T1000 (cell line): ENCODE measurements at regions not wholly inside any gene's neighbourhood (a gene's known extent, or its start where the extent isn't known, plus 50 kb on each side); places are given as distances from the start of the nearest gene placed in this dataset.

Source experiments
- DNase-seq: peaks from one replicate; lab custom pipeline; 2025; ENCODE audit warnings: mixed read lengths; lab: John Stamatoyannopoulos, UW

DNA sequence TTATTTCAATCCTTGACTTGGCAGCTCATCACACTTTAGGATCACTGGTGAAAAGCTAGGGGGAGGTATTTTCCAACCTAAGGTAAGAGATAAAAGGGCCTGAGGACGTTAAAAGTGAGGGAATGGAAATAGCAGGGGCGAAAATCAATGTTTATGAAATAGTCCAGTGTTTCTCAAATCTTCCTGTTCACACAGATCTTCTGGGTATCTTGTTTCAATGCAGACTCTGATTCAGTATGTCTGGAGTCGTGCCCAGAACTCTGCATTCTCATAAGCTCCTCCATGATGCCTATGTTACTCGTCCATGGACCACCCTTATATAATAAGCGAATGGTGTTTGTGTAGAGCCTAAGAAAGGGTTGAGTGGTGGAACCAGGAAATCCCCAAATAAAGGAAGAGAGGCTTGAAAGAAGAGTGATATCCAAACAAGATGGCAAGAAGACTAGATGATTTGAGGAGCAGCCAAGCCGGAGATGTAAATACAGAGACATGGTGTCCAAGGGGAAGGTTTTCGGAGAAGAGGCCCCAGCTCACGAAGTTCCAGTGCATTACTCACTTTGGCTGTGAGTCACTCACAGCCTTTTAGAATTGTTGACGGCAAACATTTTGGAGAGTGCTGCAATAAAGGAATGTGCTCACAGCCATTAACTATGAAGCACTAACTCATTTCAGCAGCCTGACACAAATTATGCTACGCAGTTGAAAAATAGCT is 215.6 kb upstream of the PPARGC1A start:
- DNase-seq, result peak; percentile 68

DNA sequence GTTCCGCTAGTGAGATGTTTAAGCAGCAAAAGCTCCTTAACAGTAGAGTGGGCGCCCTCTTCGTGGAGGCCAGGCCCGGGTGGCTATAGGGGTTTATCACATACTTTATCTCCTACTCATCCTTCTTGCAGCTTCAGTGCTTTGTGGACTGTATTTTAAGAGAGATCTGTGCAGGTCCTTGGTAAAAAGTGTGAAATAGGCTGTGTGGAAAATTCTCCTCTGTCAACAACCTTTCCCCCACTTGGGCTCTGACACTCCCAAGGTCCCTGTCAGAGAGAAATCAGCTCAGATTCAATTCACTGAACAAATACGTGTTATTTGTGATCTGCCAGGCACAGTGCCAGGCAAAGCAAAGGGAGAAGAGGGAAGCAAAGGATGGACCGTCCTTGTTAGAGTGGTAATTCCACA is 214.3 kb upstream of the PPARGC1A start:
- no peak for DNase-seq

DNA sequence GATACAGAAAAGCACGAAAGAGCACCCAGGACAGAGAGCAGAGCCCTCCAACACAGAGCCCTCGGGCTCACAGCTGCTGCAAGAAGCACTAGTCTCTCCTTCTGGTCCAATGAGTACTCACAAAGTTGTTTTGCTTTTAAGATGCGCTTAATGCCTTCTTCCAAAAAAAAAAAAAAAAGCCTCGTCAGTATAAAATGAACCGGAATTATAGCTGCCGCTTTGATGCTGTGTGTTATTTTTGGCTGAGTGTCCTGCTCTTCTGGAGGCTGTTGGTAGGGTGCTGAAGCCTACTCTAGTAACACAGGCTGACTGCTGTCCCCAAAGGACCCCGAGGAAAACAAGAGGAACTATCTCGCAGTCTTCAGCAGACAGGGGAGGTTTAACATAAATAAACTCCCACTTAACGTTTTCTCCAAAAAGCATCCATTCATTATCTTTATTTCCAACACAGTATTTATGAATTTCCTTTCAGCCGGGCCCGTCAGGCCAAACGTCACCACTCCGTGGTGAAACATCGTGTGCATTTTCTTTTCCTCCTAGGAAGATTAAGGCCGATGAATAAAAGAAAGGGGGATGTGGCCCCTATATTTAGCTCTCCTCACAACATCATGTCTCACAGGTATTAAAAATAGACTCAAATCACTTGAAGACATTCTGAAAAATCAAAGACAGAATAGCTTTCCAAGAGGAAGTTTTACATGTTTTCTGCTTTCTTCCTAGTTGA is 213.7 kb upstream of the PPARGC1A start:
- DNase-seq, result no peak

DNA sequence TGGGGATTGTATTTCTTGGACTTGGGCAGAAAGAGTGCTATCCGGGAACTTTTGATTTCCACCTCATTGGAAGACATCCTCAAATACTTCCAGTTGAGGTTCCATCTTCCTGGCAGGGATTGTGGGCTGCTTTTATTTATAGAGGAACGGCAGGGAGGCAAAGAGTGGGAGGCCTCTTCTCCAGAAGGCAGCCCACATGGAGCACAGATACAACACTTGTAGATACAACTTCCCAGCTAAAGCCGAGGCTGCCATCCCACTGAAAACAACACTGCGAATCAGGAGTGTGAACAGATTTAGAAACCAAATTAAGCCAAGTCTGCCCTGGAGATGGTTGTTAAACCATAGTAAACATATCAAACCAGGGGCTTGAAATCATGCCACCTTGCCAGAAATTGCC is 212.8 kb upstream of the PPARGC1A start:
- DNase-seq, result no peak

DNA sequence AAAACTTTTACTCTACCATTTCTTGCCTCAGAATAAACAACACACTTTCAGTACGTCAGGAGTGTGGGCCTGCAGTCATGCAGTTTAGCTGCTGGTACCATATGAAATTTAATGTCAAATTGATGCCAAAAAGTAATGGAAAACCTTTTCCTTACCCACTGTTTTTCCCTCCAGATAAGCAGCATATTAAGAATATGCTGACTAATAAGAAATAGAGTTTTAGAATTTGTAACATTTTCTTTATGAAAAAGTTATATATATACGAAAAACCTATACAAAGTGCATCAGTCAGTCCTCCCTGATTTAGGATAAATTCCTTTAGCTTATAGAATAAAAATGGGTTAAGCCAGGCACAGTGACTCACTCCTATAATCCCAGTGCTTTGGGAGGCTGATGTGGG is 206.8 kb upstream of the PPARGC1A start:
- no peak for DNase-seq

DNA sequence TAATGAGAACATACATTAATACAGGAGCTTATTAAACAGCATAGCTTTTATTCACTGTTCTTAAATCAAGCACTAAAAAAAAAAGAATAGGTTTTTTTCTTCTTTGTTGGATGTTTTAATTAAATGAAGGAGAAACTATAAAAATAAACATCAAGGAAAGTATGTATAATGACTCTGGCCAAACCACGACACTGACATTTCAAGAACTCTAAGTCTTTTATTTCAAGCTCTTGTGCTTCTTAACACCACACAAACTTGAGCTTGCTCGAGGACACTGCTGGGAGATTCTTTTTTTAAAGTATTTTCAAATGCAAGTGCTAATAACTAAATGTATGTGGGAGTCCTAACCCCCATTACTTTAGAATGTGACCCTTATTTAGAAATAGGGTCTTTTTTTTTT is 204.9 kb upstream of the PPARGC1A start:
- no peak for DNase-seq

DNA sequence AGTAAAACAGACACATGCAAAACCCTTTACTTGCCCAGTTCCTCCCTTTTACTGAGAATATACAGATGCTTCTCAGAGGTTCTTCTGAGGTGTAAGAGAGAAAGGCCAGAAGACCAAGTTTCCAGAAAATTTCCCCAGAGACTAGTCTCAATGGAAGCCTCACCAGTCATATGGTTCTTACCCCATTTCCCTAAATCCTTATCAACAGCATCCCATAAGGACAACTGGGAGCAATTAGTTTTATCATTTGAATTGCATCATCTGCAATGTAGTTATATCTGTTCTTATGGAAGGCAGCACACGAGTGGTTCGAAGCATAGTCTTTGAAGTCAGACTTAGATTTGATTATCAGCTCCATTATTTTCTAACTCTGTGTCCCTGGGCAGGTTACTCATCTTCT is 203.6 kb upstream of the PPARGC1A start:
- no peak for DNase-seq

DNA sequence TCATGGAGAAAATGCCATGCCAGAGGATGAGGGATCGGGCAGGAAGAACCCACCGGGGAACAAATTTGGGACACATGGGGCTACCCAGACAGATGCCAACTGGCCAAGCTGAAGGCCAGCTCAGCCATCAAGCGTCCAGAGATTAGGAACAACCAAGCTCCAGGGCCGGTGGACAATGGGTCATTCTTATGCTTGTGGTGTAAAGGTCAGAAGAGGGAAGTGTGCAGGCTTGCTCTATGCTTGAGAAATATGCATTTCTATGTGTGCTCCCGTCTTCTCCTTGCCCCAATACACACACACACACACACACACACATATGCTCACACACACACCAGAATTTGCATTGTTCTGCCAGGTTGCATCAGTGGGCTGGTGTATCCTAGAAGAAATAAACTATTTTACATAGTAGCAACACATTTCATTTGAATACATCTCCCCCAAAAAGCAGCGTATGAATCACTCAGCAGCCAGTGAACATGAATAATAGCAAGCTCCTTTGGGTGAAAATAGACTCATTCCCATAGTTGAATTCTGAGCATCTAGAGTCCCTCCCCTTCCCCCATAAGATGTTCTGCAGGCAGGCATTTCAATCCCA is 201.9 kb upstream of the PPARGC1A start:
- DNase-seq, result no peak

DNA sequence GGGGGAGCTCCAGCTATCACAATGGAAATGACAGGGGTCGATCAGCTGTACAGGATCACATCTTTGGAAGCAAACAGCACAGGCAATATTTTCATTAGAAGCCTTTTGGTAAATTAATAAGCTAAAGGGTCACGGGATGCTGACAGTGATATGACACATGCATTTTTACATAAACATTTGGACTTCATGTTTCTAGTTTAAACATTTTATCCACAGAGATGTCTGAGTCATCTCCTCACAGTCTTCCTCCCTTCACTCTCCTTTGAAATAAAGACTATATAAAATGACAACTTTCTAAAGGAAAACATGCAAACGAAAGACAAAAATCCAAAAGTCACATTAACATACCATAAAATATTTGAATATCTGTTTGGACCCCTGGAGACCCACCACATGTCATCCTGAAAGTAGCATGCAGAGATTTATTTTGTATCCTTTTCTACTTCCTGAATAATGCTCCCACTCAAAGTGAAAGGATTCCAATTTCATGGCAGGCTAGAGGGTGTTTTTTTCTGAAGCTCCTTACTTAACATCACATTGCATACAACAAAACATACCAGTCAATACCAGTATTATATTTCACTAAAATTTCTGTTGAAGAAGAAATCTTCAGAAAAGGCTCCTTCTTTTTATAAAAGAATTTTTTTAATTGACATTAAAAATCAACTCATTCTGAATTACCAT is 200.1 kb upstream of the PPARGC1A start:
- DNase-seq, result peak; percentile 9

DNA sequence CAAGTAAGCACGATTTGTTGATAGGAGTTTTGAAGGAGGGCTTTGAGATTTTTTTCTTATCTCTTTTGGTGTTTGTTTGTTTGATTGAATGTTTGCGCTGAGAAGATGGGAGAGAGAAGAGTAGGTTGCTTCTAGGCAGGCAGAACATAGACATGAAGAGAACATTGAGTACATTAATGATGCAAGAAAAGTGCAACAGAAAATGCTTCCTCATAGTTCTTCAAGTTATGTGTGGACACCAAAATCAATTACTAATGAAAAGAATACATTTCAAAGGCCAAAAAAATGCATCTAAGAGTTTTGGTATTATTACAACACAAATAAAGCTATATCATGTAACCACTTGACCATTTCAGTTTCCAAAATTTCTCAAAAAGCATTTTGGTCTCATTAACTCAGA is 191.0 kb upstream of the PPARGC1A start:
- DNase-seq, result no peak

DNA sequence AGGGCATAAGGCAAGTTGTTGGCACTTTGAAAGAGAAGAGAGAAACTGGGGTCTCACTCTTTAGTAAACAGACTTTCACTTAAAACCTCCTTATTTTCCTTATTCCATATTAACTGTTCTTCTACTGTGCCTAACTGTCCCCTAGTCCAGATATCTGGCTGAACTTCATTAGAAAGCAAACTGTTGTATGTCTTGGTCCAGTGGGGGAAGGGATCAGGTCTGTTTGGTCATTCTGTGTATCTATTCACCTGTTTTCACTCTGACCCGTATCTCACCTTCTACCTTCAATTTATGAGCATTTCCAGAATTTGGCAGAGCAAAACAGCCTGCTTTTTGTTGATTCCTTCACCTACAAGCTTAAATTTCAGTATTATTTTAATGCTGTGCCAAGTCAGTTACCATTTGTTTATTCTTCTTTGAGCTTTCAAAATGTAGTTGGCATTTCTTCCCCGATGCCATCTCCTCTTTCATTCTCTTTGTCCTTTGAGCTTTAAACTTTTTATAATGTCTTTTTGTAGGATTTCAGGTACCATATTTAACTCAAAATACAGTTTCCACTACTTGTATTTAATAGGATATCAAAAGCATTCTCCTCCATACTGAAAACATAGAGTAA is 188.6 kb upstream of the PPARGC1A start:
- no peak for DNase-seq

DNA sequence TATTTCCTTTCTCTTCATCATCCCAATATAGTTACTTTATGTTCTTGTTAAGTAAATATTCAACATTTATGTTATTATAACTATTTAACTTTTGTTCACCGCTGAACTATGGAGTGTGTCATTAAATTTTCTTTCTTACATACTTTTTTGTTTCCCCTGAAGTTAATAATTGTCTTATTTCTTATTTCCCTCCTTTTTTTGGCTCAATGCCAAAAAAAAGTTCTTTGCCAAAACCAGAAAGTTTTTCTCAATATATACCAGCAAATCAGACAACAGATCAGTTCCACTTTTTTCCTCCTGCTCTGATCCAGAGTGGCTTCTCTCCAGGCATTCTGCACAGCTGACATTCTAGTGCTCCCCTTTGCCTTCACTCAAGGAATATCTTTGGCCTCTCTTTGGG is 187.0 kb upstream of the PPARGC1A start:
- DNase-seq, result no peak

DNA sequence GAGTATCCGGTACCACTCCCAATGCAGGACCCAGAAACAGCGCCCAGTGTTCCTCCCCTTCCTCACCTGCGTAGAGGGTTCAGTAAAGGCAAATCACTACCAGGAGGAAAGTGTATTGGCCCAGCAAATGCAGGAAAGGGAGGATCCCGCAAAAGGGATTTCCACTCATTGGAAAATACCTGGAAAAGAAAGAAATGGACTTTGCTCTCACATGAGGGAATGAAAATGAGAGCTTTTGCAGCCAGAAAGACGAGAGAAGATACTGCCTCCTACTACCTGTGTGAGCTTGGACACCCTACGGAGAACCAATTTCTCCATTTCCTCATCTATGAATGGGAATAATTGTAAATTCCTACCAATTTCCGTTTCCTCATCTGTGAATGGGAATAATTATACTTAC is 184.1 kb upstream of the PPARGC1A start:
- no peak for DNase-seq

DNA sequence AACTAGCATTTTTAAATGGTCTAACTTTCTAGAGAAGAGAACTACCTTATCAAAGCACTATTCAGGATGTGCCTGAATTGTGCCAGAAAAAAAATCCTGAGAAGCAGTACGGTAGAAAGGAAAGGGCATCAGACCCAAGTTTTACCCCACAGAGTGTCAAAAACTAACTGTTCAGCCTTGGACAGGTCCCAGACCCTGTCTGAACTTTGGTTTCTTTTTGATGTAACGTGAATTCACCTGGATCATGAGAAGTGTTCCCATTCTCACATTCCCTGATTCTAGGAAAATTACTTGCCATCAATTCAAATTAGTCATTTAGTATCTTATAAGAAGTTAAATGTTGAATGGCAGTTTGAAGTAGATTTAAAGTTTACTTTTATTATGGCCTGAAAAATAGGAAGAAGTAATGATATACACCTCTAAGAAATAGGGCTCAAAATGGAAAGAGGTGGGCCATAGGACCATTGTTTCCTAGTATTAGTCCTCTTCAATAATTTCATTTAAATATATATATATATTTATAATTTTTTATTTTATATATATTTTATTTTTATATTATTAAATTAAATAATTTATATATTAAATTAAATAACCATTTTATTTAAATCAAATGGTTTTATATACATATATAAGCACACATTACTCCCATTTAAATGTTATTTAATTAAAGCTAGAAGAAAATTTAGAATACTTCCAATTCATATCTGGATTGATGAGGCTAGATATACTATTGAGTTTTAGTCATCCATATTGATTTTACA is 181.9 kb upstream of the PPARGC1A start:
- DNase-seq, result no peak

DNA sequence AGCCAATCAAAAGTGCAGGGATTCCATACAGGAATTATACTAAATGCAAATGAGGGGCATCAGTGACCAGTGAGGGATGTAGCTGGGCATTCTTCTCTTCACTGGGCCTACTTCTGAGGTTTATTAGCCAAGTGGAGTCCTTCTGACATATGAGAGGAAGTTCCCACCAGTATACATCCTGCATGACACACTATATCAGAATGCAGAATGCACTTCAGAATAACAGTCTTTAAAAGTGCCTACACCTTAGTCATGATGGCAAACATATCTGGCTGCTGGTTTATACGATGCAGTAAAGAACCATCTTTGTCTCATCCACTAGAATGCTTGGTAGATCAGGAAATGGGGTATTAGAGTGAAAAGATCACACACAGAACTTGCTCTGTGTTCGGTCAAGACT is 180.3 kb upstream of the PPARGC1A start:
- peak; percentile 15 for DNase-seq

DNA sequence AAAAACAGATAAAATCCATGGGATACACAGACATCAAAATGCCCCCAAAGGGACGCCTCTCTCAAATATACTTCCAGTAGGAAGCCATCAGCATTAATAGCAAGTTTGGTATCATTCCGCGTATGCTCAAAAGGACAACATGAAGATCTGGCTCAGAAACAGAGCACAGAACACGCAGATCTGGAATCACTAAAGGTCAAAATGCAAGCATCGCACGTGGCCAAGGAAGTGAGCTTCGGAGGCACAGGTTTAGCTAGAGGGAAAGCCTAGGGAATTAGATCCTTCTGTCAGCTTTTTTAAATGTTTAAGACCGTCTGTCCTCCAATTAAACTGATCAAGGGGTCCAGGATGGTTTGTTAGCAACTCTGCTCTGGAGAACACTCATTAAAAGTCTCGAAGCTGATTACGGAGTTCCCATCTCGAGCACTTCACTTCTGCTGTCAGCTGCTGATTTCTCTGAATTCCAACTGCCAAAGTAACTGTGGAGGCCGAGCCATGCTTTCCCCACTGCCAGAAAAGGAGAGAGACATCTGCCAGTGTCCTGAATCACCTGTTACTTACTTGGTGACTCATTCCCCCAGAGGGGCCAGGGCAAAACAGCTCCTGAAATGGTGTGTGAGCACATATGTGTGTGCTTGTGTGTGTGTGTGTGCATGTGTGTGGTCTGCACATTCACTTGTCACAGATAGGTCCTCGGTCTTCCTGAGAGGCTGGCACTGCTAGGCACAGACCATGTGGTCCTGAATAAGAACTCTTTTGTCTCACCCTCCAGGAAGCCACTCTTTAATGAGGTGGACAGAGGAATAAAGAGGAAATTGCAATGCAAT is 177.7 kb upstream of the PPARGC1A start:
- DNase-seq, result peak; percentile 59

DNA sequence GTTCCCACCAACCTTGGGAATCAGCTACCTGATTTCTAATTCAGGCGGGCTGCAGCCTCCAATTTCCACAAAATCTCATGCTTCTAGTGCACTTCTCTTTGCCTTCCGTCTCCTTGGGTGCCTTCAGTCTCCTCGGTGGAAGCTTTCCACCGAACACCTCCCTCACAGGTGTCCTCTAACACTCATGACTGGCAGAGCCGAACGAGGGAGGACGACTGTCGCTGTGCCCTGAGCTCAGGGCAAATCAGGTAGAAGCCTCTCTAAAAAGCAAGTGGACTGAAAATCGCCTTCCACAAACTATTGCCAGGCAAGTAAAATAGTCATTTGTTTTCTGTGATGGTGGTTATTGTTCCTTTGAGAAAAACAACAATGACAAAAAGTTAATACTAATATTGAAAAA is 176.1 kb upstream of the PPARGC1A start:
- no peak for DNase-seq

DNA sequence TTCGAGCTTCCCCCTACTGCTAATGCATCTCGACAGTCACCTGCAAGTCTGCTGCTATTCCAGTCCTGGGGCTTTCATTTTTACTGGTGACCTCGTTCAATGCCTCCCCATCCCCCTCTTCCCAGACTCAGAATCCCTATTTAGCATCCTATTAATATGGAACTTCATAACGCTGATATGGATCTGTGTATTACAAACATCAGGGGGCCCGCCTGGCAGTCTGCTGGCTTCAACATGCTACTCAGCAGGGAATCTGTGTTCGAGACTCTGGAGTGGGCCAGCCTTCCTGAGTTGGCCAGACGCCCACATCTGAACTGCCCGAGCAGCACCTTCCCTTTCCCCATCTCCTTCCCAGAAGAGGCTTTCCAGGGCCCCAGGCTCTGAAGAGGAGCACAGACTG is 173.9 kb upstream of the PPARGC1A start:
- no peak for DNase-seq

DNA sequence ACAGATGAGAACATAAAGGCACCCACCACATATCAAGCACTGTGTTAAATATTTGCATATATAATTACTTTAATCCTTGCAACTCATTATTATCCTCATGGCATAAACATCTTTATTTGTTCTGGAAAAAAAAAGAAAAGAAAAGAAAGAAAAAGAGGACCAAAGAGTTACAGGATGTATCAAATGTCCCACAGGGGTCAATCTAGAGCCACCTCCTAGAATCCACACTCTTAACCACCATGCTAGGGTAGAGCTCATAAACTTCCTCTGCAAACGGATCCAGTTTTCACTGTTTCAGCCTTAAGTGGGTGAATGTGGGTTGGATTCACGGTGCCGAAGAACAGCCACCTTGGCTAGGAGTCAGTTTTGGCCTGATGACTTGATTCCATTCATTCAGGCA is 171.1 kb upstream of the PPARGC1A start:
- no peak for DNase-seq

DNA sequence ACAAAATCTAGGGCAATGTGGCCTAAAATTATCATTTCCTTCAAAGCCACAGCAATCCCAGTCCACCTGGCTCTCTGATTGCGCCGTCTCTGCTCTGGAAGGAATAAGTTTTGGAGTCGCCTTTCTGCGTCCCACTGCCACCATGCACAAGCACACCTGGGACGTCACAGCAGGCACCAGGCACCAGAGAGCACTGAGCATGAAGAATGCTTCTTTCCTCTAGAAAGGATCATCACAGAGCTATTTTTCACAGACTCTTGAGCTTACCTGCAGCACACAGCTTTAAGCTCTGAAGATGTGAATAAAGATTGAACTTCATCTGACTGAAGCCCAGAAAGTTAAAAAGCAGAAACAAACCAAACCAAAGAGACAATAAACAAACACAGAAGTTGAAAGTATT is 170.0 kb upstream of the PPARGC1A start:
- no peak for DNase-seq
